Loucy (cell line): ENCODE measurements at regions not wholly inside any gene's neighbourhood (a gene's known extent, or its start where the extent isn't known, plus 50 kb on each side); places are given as distances from the start of the nearest gene placed in this dataset.

Source experiments
- CTCF ChIP-seq: fragments of 200-600 bp; sonication (generic); conservative IDR thresholded peaks from 2 replicates; pipeline ENCODE4 v1.5.1; 2014; ENCODE audit warnings: mild to moderate bottlenecking, antibody characterized with exemption, low read length
- EZH2phosphoT487 ChIP-seq: fragments of 200-600 bp; IDR thresholded peaks from 2 replicates; pipeline ENCODE4 v1.6.1; 2018; ENCODE audit warnings: antibody characterized with exemption, mild to moderate bottlenecking, moderate library complexity, borderline replicate concordance

- no peak for TF ChIP-seq CTCF
- TF ChIP-seq EZH2phosphoT487, result no peak
Observed at GRCh38 chr12:102741196-102741595, 175.8 kb downstream of the PAH start.
